GM18498 (cell line): ENCODE measurements at regions not wholly inside any gene's neighbourhood (a gene's known extent, or its start where the extent isn't known, plus 50 kb on each side); places are given as distances from the start of the nearest gene placed in this dataset.

Source experiments
- ATAC-seq: cut with Tn5 transposase; IDR thresholded peaks from one replicate; pipeline ENCODE4 v1.9.1; 2021; ENCODE audit warnings: mild to moderate bottlenecking, moderate library complexity; ENCODE audit not compliant: unreplicated experiment

DNA sequence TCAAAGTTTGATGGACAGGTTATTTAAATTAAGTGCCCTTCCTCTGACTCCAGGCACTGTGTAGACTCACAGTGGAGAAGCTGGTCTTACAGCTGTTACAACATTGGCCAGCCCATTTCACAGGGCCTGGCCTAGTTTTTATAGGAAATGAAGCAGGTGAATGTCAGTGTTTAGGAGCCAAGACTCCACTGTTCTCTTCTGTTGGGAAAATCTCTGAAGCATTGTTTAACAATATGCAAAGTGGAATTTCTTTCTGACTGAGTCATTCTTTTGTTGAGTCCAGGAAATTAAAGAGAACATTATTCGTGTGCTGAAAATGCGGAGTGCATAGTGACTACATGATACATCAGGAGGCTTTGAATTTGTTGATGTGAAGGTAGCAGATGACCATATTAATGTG is 64.7 kb downstream of the ARRDC4 start:
- no peak for ATAC-seq

DNA sequence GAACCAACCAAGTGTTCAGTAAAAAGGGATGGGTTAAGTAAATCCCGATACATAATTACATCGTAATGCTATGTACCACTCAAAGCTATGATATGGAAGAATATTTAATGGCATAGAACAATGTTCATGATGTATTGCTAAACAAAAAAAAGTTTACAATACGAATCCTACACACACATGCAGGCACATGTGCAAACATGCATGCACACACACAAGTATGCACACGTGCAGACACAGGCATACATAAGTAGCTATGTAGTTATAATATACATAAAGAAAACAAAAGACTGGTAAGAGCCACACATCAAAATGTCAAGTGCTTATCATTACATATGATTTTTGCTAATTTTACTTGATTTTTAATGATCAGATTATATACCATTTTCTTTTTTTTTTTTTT is 74.2 kb downstream of the ARRDC4 start:
- no peak for ATAC-seq

DNA sequence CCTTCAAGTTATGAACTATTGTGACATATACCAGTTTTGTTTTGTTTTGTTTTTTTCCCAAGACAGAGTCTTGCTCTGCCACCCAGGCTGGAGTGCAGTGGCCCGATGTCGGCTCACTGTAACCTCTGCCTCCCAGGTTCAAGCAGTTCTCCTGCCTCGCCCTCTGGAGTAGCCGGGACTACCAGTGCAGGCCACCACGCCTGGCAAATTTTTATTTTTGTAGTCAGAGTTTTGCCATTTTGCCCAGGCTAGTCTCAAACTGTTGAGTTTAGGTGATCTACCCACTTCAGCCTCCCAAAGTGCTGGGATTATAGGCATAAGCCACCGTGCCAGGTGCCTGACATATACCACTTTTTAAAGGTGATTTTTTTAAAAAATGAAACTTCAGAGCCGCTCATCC is 74.6 kb downstream of the ARRDC4 start:
- ATAC-seq, result no peak

DNA sequence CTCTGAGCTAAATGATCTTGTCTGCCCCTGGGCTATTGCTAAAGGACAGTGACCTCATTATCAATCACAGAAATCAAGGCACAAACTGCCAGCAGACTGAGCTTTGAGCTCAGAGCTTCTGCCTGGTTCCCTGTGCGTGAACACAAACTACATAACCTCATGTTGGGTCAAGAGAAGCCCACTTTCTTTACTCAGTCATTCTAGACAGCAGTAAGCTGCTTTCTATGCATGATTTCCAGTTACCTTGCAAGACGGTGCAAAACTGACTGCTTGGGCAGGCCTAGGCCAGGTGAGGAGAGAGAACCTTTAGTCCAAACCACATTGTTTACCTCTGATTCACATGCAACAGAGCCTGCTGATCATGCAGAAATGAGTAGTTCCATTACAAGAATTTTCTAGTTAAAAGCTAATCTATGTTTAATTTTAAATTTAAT is 75.1 kb downstream of the ARRDC4 start:
- no peak for ATAC-seq

DNA sequence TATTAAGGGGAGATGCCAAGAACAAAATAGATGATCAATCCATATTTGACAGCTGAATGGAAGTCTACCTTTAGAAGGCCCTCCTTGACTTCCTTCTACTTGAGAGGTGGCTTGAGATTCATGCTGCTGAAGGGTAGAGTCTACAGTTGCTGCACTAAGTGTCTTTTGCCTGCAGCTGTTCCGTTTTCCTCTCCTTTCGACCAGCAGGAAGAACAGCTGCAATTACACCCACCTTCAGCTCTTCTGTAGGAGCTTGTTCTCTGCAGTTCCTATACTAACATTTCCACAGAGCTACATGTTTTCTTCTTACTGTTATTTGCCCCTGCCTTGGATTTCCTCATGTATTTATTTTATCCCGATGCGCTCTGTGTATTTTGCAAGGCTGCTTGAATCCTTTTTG is 79.1 kb downstream of the ARRDC4 start:
- ATAC-seq, result no peak

DNA sequence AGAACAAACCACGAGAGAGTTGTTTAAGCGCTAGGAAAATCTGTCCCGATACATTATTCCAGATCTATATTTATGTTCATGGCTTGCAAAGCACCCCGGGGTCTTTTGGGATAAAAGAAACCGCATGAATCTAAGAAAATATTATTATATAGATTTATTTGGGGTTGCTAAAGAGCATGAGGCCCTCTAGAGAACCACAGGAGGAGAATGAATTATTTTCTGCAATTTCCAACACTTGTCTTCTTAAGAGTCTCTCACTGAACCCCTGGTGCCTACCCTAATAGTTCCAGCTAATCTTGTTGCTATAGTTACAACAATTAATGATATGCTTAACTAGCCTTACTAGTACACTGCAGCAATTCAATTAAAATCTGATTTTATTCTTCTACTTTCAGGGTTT is 79.6 kb downstream of the ARRDC4 start:
- ATAC-seq, result no peak

DNA sequence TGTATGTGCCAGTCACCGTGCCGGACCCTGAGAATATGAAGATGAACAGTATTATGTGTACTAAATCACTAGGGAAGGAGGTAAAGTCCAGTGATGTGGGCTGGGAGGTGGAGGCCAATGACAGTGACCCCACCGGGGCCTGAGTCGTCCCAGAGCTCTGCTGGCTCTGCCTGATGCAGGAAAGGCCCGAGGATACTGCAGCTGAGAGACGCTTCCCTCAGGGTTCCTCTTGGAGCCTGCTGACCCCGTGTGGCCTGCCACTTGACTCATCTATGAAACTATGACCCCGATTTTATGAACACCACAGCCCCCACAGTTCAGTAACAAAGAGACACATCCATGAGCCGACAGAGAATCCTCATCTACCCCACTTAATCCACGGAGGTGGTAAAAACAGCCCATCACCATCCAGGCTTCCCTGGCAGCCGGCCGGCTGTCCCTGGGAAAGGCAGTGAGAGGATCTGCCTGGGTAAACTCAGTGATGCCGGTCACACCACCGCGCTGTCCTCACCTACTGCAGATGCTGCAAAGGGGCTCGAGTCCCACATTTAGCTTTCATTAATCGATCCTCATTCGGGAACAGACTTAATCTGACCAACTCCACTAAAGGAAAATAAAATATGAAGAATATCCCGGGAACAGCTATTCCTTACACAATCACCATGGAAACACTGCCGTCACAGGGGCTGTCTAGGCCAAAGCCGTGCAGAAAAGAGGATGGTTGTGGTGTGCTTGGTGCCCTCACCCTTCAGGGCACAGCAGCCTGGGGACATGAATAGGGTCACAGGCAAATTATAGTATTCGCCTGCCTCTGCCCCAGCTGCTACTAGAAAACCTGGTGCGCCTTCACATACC is 82.9 kb downstream of the ARRDC4 start:
- no peak for ATAC-seq

DNA sequence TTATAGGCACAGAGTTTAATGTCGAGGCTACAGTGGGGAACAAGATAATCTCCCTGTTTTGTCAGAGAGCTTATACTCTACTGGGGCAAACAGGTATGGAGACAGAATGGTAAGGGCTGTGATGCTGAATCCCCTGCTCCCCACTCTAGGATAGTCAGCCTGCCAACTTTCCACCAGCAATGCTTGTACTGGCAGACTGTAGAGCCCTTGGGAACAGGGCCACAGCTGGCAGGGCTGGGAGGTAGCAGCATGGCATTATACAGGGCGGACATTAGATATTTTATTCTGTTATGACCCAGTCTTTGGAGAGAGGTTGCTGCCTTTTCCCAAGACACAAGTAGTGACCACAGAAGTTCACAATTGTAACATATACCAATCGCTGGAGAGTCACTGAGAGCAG is 91.2 kb downstream of the ARRDC4 start:
- ATAC-seq, result no peak

DNA sequence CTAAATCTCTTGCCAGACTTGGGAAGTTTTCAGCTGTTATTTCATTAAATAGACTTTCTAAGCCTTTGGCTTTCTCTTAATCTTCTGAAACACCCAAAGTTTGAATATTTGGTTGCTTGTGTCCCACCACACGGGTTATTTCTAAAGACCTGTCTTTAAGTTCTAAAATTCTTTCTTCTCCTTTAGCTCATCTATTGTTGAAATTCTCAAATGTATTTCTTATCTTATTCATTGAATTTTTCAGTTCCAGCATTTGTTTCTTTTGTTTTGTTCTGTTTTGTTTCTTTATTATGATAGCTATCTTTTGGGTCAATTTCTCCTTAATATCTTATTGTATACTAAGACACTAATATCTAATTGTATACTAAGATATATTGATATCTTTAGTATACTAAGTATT is 97.0 kb downstream of the ARRDC4 start:
- ATAC-seq, result no peak

DNA sequence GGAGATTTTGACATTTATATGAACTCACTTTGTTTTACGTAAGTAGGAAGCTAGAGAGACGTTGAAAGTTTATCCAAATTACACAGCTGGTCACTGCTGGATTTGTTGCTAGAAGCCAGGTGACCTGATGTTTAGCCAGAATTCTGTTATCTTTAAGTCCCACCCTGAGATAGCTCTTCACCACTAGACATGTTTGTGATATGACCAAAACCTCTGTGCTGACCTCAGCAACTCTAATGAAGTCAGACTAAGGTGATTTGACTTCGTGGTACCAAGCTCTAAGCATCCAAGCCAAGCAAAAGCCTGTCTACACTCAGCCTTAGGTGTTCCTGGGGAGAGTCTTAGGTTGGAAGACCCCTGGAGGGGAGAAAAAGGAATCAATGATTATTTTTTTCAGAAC is 102.4 kb downstream of the ARRDC4 start:
- ATAC-seq, result no peak

DNA sequence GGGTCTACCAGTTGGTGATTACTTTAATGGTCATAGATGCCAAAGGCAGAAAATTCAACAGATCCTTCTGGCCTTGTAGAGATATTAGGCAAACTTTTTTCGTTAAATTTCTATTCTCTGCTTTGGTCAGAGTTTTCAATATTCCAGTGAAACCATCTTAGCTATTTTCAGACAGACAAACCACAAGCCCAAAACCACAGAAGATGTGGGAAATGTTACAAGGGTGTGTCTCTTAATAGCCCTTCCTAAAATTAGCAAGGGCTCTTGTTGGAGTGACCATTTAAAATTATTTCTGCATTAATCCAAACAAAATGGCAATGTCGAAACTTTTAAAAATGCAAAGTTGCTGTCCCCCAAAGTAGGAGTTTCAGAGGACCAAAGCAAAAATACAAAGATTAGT is 102.8 kb downstream of the ARRDC4 start:
- ATAC-seq, result no peak

DNA sequence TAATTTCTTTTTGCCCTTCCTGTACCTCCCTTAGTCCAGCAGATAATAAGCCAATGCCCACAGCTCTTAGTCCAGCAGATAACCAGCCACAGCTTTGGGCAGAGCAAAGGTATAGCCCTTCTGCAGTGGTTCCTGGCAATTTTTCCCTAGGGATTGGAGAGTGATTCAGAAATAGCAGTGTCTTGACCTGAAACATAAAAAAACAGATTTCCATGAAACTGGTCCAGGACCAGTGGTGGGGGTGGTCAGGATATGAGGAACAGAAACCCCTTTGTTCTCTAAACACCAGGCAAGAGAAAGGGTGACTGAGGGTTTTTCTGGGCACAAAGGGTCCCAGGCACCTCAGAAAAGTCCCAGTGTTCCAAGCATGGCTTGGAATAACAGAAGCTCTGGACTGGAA is 103.4 kb downstream of the ARRDC4 start:
- ATAC-seq, result no peak

DNA sequence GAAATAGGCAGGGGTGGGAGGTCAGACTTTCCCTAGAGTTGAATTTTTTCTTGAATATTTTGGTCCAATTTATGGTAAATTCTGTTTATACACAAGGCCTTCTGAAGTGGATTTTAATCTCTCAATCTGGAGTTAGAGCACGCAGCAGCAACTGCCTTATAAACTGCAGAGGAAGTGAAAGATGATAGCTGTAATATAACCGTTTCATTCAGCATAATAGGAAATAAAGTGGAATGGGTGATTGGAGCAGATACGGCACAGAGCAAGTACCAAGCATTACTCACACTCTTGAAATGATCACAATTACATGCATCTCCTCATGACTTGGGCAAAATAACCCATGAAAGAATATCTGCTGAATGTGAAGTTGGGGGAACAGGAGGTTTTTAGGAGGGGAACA is 106.8 kb downstream of the ARRDC4 start:
- ATAC-seq, result no peak

DNA sequence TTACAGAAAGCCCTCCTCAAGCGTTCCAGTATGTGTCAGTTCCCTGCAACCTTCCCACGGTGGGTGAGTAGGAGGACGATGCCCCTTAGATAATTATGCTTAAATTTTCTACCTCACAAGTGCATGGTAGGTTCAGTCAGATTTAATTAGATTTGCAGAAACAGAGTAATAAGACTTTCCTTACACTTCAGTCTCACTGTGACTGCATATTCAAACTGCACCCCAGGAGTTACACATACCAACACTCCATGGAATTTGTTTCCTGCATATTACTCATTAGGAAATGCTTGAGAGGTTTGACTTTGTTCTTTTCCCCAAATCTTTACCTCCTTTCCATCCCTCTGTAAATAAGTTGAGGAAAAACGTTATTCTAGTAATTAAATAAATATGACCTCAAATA is 108.8 kb downstream of the ARRDC4 start:
- ATAC-seq, result no peak

DNA sequence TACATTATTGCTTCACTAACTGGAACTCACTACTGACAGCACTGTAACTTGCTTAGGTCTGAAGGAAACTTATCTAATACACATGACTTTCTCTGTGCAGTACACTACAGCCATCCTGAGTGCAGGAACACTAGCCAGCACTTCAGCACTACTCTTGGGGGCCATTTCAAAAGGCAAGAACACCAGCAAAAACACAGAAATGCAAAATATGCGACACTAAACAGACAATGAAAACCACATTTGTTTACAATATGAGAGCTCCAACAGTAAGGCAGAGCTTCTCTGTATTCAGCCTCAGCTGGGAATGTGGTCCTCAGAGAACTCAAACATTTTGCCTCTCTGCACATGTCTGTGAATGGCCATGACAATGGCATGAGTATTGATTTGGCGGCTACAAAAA is 109.6 kb downstream of the ARRDC4 start:
- no peak for ATAC-seq

DNA sequence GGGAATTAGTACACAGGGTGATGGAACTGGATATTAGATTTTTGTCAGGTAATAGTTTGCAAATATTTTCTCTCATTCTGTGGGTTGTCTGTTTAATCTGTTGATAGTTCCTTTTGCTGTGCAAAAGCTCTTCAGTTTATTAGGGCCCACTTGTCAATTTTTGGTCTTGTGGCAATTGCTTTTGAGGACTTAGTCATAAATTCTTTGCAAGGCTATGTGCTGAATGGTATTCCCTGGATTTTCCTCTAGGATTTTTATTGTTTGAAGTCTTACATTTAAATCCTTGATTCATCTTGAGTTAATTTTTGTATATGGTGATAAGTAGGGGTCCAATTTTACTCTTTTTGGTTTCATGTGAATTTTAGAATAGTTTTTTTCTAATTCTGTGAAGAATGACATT is 111.3 kb downstream of the ARRDC4 start:
- no peak for ATAC-seq

DNA sequence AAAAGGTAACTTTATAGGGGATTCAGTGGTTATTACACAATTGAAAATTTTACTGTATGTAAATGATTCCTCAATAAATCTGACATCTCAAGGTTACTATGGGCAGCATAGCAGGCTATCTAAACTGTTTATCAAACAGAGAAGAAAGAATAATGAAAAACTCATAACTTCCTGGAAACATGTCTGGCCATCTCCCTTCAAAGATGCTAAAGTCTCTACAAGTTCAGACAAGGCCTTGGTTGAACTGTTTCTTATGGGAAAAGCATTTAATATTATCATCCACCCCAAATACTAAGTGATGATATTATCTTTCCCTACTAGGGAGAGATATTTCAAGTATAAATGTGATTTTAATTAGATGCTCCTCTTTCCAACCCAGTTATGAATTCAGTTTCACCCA is 114.9 kb downstream of the ARRDC4 start:
- no peak for ATAC-seq

DNA sequence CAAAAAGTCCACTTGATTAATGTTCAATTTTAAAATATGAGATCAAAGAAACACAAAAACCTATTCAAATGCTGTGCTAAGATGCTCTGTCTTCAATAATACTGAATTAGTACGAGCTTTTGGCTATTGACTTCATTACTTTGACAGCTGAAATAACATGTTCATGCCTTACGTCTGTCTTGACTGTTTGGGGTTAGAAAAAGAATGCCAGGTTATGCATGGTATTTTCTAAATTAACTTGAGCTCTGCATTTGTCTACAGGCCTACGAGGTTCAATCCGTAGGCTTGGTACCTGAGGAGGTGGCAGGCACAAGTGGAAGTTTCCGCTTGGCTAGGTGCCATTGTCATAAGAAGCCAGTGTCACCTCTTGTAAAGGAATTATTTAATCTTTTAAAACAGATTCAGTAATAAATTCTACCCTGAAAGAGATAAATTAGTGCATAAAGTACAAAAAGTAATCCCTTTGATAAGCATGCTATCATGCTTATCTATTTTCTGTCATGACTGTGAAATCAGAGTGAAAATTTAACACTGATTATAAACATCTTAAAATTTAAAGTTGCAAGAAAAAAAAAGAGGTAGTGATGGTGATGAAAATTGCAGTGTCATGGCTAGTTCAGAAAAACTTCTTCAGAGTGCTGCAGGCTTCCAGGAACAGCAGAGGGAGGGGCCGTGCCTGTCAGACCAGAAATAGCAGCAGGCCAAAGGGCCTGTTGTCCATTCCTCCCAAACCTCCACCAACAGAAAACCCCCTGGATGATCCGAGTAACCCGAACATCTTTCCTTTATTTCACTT is 115.7 kb downstream of the ARRDC4 start:
- no peak for ATAC-seq

DNA sequence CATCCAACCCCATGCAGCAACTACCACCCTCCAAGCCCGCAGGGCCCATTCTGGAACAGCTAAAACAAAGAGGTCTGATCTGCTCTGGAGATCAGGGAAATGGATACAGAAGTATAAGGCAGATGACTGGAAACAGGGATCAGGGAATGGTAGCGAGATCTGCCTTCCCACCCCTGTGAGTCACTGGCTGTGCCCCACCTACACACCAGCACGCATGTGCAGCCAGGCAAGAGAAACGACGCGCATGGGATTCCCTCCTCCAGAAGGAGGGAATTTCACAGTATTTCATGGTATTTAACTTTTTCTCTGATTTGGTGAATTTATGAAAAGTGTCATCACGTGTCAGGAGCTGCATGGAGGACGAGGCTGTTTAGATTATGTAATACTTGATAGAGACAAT is 116.7 kb downstream of the ARRDC4 start:
- ATAC-seq, result no peak

DNA sequence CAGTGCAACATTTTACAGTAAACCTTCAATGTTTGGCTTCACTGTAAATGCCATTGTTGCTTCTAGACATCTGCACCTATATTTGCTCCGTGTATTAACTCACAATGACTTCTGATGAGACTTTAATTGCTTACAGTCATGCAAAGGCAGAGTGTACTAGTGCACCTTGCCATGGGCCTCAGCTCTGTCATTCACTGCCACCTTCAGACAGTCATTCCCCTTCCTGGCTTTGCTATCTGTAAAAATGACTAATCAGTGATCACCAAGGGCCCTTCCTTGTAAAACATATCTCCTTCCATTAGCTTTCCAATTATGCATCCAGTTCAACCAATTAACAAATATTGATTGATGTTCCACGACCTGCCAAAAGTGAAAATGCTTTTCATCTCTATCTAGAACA is 120.3 kb downstream of the ARRDC4 start:
- no peak for ATAC-seq

DNA sequence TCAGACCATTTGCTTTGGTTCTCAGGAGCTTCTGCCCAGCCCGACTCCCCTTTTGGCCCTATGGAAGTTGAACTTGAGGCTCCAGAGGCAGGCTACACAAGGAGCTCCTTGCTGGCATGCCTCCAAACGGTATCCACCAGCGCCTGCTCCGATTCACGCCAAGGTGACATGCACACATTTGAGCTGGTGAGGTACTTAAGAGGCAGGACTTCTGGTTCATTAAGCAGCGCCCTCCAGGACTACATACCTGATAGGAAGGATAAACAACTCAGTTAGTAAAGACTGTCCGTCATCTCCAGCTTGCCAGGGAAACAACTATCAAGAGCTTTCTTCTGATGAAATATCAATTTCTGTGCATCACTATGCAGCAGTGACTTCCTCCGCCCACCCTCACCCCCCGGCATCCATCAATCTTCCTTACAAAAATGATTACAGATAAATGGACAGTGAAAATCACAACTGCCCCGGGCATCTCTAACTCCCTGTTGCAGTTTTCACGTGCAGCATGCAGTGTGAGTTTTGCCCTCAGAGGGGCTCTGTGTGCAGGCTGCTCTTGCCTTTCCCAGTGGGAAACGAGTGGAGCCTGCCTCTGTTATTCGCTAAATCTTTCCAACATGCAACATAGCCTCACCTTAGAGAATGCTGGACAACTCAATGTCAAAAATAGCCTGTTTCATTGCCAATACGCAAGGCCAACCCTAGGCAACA is 122.9 kb downstream of the ARRDC4 start:
- ATAC-seq, result no peak
